ENCODE measurements at regions not wholly inside any gene's neighbourhood (a gene's known extent, or its start where the extent isn't known, plus 50 kb on each side); places are given as distances from the start of the nearest gene placed in this dataset.

- no peak overlapping the region for H3K4me3 ChIP-seq
- WGBS, 2 donors = 45 to 47% methylated on average over 1 of the region's 1 CpG
- no peak overlapping the region for H3K27ac ChIP-seq
- TF ChIP-seq POLR2A (IDR thresholded peaks at IDR 0.05) (no peak), CTCF (IDR thresholded peaks at IDR 0.05) (no peak)
- H3K4me1 ChIP-seq = no peaks in the 10 kb centered on the region
- intact Hi-C loops (cut with DNase I) = no loop called here
- no peaks in the 10 kb centered on the region for H3K9me3 ChIP-seq
- H3K36me3 ChIP-seq (replicated peaks in 1 of 2; ENCODE audit: insufficient read depth in 1 of 2, low read depth in 2 of 2) = no peaks in the 10 kb centered on the region
- DNase-seq (no peak), ATAC-seq (no peak)
- no peaks in the 10 kb centered on the region for H3K27me3 ChIP-seq
These were observed 214.4 kb upstream of the DAB1 start for GRCh38 chr1:57638239-57638638.

DNA sequence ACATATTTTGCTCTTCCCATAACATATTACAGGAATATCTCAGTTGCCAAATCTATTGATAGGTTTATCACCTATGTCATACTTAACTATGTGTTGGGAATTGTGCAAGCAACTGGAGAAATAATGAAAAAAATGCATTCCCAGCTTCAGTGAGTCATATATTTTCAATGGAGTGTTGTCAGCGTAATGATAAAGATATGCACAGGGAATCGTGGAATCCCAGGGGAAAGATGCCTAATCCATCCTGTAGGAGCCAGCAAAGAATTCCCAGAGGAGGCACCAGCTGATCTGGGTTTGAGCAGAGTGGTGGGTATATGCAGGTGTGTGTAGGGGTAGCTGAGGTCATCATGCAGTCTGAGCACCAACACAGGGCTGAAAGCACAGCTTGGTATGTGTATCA lies 213.3 kb upstream of the DAB1 start:
- no peak for DNase-seq
- no peaks in the 10 kb centered on the region for H3K27me3 ChIP-seq
- WGBS, 2 donors = 45 to 73% methylated on average over 2 of the region's 2 CpGs
- no peak for TF ChIP-seq CTCF (IDR thresholded peaks at IDR 0.05)
- TF ChIP-seq POLR2A (IDR thresholded peaks at IDR 0.05) = no peak
- no peaks in the 10 kb centered on the region for H3K36me3 ChIP-seq (replicated peaks in 1 of 2; ENCODE audit: insufficient read depth in 1 of 2, low read depth in 2 of 2)
- ATAC-seq = no peak
- H3K9me3 ChIP-seq = no peaks in the 10 kb centered on the region
- intact Hi-C loops (cut with DNase I) = no loop called here
- H3K4me3 ChIP-seq = no peak overlapping the region
- H3K4me1 ChIP-seq = no peaks in the 10 kb centered on the region
- H3K27ac ChIP-seq = no peak overlapping the region

DNA sequence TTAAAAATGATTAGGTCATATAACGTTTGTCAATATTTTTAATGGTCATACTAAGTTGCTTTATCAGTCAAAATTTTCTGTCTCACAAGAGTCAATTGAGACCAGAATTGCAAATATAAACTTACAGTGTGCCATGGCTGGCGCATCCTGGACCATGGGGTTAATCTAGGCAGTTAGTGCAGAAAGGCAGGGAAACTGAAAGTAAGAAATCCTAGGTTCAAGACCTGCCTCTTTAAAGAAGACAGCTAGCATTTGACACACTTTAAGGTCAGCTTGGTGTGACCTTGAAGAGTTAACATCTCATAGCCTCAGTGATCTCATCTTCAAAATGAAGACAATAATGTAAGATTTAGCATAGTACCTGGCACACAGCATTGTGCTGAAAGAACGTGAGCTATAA lies 210.0 kb upstream of the DAB1 start:
- 58 to 60% methylated on average over 3 of the region's 3 CpGs for WGBS, 2 donors
- no peaks in the 10 kb centered on the region for H3K27me3 ChIP-seq
- no peaks in the 10 kb centered on the region for H3K4me1 ChIP-seq
- H3K36me3 ChIP-seq (replicated peaks in 1 of 2; ENCODE audit: insufficient read depth in 1 of 2, low read depth in 2 of 2) = no peaks in the 10 kb centered on the region
- TF ChIP-seq POLR2A (IDR thresholded peaks at IDR 0.05) (no peak), CTCF (IDR thresholded peaks at IDR 0.05) (no peak)
- H3K9me3 ChIP-seq = no peaks in the 10 kb centered on the region
- no peak for DNase-seq
- H3K4me3 ChIP-seq = no peak overlapping the region
- no peak for ATAC-seq
- no peak overlapping the region for H3K27ac ChIP-seq
- intact Hi-C loops (cut with DNase I) = no loop called here

GRCh38 chr1:57633056-57633455 lies 209.2 kb upstream of the DAB1 start:
- no peaks in the 10 kb centered on the region for H3K36me3 ChIP-seq (replicated peaks in 1 of 2; ENCODE audit: insufficient read depth in 1 of 2, low read depth in 2 of 2)
- WGBS, 2 donors = 37 to 47% methylated on average over 4 of the region's 4 CpGs
- ATAC-seq (no peak), DNase-seq (no peak)
- H3K4me3 ChIP-seq = no peak overlapping the region
- H3K27ac ChIP-seq = no peak overlapping the region
- intact Hi-C loops (cut with DNase I) = no loop called here
- no peaks in the 10 kb centered on the region for H3K9me3 ChIP-seq
- no peaks in the 10 kb centered on the region for H3K27me3 ChIP-seq
- H3K4me1 ChIP-seq = no peaks in the 10 kb centered on the region
- TF ChIP-seq CTCF (IDR thresholded peaks at IDR 0.05) = no peak
- TF ChIP-seq POLR2A (IDR thresholded peaks at IDR 0.05) = no peak

DNA sequence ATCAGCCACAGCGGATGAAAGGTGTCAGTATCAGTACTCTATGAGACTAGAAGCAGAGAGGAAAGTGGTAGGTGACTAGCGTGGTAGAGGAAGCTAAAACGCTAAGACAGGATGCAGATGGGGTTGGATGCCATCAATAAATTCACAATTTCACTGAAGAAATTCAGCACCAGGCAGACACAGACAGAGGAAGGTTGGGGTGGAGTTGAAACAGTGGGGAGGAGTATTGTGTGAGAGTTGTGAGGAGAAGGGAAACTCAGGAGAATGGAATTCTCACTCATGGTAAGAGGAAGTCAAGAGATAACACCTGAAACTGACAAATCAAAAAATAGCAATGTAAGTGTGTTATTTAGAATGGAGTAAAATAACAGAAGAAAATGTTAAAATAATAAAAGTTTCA lies 208.5 kb upstream of the DAB1 start:
- Histone ChIP-seq H3K27me3 (no peaks in the 10 kb centered on the region), H3K36me3 (replicated peaks in 1 of 2; ENCODE audit: insufficient read depth in 1 of 2, low read depth in 2 of 2) (no peaks in the 10 kb centered on the region), H3K9me3 (no peaks in the 10 kb centered on the region), H3K4me1 (no peaks in the 10 kb centered on the region), H3K27ac (no peak overlapping the region), H3K4me3 (no peak overlapping the region)
- intact Hi-C loops (cut with DNase I) = no loop called here
- ATAC-seq (no peak), DNase-seq (no peak)
- WGBS, 2 donors = 44 to 66% methylated on average over 3 of the region's 3 CpGs
- TF ChIP-seq CTCF (IDR thresholded peaks at IDR 0.05) = no peak
- TF ChIP-seq POLR2A (IDR thresholded peaks at IDR 0.05) = no peak

Measured in body of pancreas (tissue), 4 donors.